Heart right ventricle (tissue), 16 donors: ENCODE measurements at regions not wholly inside any gene's neighbourhood (a gene's known extent, or its start where the extent isn't known, plus 50 kb on each side); places are given as distances from the start of the nearest gene placed in this dataset.

Experiments
- ATAC-seq, 8 donors: fragments of 200-7000 bp; cut with Tn5 transposase; one replicate each; pipeline ENCODE4 v1.9.1; 2020; ENCODE audit warnings: mild to moderate bottlenecking in 8 of 8, moderate library complexity in 8 of 8, moderate number of reproducible peaks in 1 of 8
- DNase-seq, 2 donors: peaks; one replicate each; pipeline ENCODE4 v3.0.0-alpha.2; 2020
- H3K27ac ChIP-seq, 10 donors: fragments of 200-600 bp; sonication (generic) in 2 of 10; one replicate each; pipeline versions ENCODE4 v1.5.0 to v1.8.0; 2020 to 2022; ENCODE audit warnings: mild to moderate bottlenecking in 3 of 10
- H3K27me3 ChIP-seq, 7 donors: fragments of 200-600 bp; one replicate each; pipeline ENCODE4 v1.8.0; 2021 to 2022; ENCODE audit warnings: mild to moderate bottlenecking in 2 of 7
- H3K36me3 ChIP-seq, 9 donors: fragments of 200-600 bp; sonication (generic) in 1 of 9; one replicate each; pipeline versions ENCODE4 v1.5.0 to v1.8.0; 2020 to 2022; ENCODE audit warnings: mild to moderate bottlenecking in 2 of 9
- H3K4me1 ChIP-seq, 9 donors: fragments of 200-600 bp; sonication (generic) in 1 of 9; one replicate each; pipeline versions ENCODE4 v1.5.0 to v1.8.0; 2020 to 2022; ENCODE audit warnings: mild to moderate bottlenecking in 4 of 9
- H3K4me3 ChIP-seq, 10 donors: fragments of 200-600 bp; sonication (generic) in 2 of 10; one replicate each; pipeline versions ENCODE4 v1.5.0 to v1.8.0; 2020 to 2022; ENCODE audit warnings: mild to moderate bottlenecking in 7 of 10, moderate library complexity in 2 of 10
- H3K9me3 ChIP-seq, 11 donors: fragments of 200-600 bp in 10 of 11; sonication (generic) in 2 of 11; one replicate each; pipeline versions ENCODE4 v1.5.0 to v1.8.0; 2013 to 2022; ENCODE audit warnings: mild to moderate bottlenecking in 2 of 11, control low read depth in 1 of 11, moderate library complexity in 1 of 11
- WGBS, 2 donors: extraction: QIAGEN DNeasy Blood & Tissue Kit; methylation state at CpG; one replicate each; pipeline ENCODE4 v1.1.7; 2013; ENCODE audit warnings: inconsistent platforms in 1 of 2; 5-methylcytosine and 5-hydroxymethylcytosine counted together
- intact Hi-C, 10 donors: fragments of 100-400 bp; cut with DNase I; formaldehyde crosslinking; loops; one replicate each; pipeline versions ENCODE4 v1.11.1 to v1.14.2; 2022
- TF ChIP-seq, protein P1 (sequence below), 9 donors: fragments of 200-600 bp; sonication (generic) in 2 of 9; IDR thresholded peaks; one replicate each; pipeline versions ENCODE4 v1.5.0 to v1.8.0; 2021 to 2022; ENCODE audit warnings: antibody characterized with exemption in 9 of 9, mild to moderate bottlenecking in 5 of 9, moderate library complexity in 1 of 9
- donor health status: Arrhythmogenic right ventricular cardiomyopathy.
- donor health status: ischemic (EF 13 %, LVEDD 7.1; RV severe dilation, severe dysfunction).
- donor health status: healthy with polysubstance abuse.
- donor health status: DM: no; HTN: yes; CAD: no.
- donor health status: DM: no; HTN: no; CAD: no.
- donor health status: ischemic (EF 25% LVEDD 6.9; RV normal size, moderate dysfunction).
- donor health status: ischemic (EF 25% LVEDD 5.7; RV mildly dilated, moderate dysfunction).
- donor health status: healthy.
- donor health status: DM: yes; HTN: yes; CAD: no.
- donor health status: Ischemic cardiomyopathy.
- donor health status: ischemic (EF 35%, LVEDD 5.7; RV mildly dilated, moderate dysfunction).
- donor health status: nonischemic (EF 11% LVEDD 7.7; RV severe dilation, severe dysfunction).
- donor health status: DM: yes; HTN: yes; CAD: no.
- donor health status: PGD.
- donor health status: ischemic (EF 29% LVEDD 5.4; RV normal size, mild dysfunction).
- donor health status: nonischemic (EF 23%, LVEDD 6.1; RV moderate dilation, normal function).

GRCh38 chr5:135208903-135209721 is 175.1 kb upstream of the PITX1 start:
- WGBS, 2 donors: 70 to 75% methylated on average over 11 of the region's 11 CpGs
- Histone ChIP-seq H3K9me3 (peaks cover 0 to 4% (median 0%) of the 10 kb centered on the region in 11 donors), H3K27ac (no peak overlapping the region), H3K4me1 (peaks cover 0 to 6% (median 0%) of the 10 kb centered on the region in 9 donors), H3K4me3 (no peak overlapping the region), H3K27me3 (peaks cover 0 to 7% (median 0%) of the 10 kb centered on the region in 7 donors), H3K36me3 (no peaks in the 10 kb centered on the region)
- intact Hi-C loops: no loop called here
- ATAC-seq (peak in 4 of 8 donors; percentile 22 to 40 (median 26)), DNase-seq (no peak)
- TF ChIP-seq, protein P1, sequence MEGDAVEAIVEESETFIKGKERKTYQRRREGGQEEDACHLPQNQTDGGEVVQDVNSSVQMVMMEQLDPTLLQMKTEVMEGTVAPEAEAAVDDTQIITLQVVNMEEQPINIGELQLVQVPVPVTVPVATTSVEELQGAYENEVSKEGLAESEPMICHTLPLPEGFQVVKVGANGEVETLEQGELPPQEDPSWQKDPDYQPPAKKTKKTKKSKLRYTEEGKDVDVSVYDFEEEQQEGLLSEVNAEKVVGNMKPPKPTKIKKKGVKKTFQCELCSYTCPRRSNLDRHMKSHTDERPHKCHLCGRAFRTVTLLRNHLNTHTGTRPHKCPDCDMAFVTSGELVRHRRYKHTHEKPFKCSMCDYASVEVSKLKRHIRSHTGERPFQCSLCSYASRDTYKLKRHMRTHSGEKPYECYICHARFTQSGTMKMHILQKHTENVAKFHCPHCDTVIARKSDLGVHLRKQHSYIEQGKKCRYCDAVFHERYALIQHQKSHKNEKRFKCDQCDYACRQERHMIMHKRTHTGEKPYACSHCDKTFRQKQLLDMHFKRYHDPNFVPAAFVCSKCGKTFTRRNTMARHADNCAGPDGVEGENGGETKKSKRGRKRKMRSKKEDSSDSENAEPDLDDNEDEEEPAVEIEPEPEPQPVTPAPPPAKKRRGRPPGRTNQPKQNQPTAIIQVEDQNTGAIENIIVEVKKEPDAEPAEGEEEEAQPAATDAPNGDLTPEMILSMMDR (IDR thresholded peaks at IDR 0.05): no peak

GRCh38 chr5:135208555-135208902 is 174.5 kb upstream of the PITX1 start:
- H3K27ac ChIP-seq: no peak overlapping the region
- H3K36me3 ChIP-seq: no peaks in the 10 kb centered on the region
- peaks cover 0 to 2% (median 0%) of the 10 kb centered on the region in 7 donors for H3K27me3 ChIP-seq
- no peak overlapping the region for H3K4me3 ChIP-seq
- DNase-seq (no peak), ATAC-seq (peak in 4 of 8 donors; percentile 20 to 32 (median 28))
- TF ChIP-seq, protein P1 (IDR thresholded peaks at IDR 0.05): no peak
- intact Hi-C loops: no loop called here
- peaks cover 0 to 10% (median under 1%) of the 10 kb centered on the region in 11 donors for H3K9me3 ChIP-seq
- H3K4me1 ChIP-seq: peaks cover 0 to 6% (median 0%) of the 10 kb centered on the region in 9 donors
- 83 to 86% methylated on average over 2 of the region's 2 CpGs for WGBS, 2 donors

GRCh38 chr5:135207866-135208265 is 173.8 kb upstream of the PITX1 start:
- Histone ChIP-seq H3K9me3 (peaks cover 0 to 16% (median 7%) of the 10 kb centered on the region in 11 donors), H3K27me3 (no peaks in the 10 kb centered on the region), H3K36me3 (no peaks in the 10 kb centered on the region), H3K4me3 (no peak overlapping the region), H3K4me1 (peaks cover 0 to 6% (median 0%) of the 10 kb centered on the region in 9 donors), H3K27ac (no peak overlapping the region)
- WGBS, 2 donors: 60 to 72% methylated on average over 6 of the region's 6 CpGs
- intact Hi-C loops: no loop called here
- DNase-seq: no peak
- ATAC-seq: no peak
- TF ChIP-seq, protein P1 (IDR thresholded peaks at IDR 0.05): no peak

DNA sequence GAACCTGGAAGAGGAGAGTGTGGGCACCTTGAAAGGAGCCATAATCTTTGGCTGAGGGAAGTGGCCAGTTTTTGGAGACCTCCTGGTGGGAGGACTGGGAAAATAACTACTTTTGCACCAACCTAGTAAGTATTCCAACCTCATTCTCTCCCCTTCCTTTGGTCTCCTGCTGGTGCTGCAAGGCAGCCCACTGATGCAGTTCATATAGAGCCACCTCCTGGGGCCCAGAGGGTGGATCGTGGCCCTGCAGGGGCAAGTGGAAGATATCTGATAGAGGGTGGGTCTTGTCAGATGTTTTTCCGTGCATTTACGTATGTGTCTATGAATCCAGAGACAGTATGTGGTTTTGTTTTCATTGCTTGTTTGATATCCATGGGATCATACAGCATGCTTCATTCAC is 172.8 kb upstream of the PITX1 start:
- Histone ChIP-seq H3K27me3 (peaks cover 0 to 9% (median 2%) of the 10 kb centered on the region in 7 donors), H3K9me3 (peaks cover 0 to 26% (median 12%) of the 10 kb centered on the region in 11 donors), H3K4me3 (no peak overlapping the region), H3K36me3 (no peaks in the 10 kb centered on the region), H3K4me1 (peaks cover 0 to 6% (median 0%) of the 10 kb centered on the region in 9 donors), H3K27ac (no peak overlapping the region)
- intact Hi-C loops: no loop called here
- TF ChIP-seq, protein P1 (IDR thresholded peaks at IDR 0.05): no peak
- ATAC-seq (no peak), DNase-seq (no peak)
- WGBS, 2 donors: 80 to 85% methylated on average over 3 of the region's 3 CpGs
